ENCODE measurements at regions not wholly inside any gene's neighbourhood (a gene's known extent, or its start where the extent isn't known, plus 50 kb on each side); places are given as distances from the start of the nearest gene placed in this dataset.

DNA sequence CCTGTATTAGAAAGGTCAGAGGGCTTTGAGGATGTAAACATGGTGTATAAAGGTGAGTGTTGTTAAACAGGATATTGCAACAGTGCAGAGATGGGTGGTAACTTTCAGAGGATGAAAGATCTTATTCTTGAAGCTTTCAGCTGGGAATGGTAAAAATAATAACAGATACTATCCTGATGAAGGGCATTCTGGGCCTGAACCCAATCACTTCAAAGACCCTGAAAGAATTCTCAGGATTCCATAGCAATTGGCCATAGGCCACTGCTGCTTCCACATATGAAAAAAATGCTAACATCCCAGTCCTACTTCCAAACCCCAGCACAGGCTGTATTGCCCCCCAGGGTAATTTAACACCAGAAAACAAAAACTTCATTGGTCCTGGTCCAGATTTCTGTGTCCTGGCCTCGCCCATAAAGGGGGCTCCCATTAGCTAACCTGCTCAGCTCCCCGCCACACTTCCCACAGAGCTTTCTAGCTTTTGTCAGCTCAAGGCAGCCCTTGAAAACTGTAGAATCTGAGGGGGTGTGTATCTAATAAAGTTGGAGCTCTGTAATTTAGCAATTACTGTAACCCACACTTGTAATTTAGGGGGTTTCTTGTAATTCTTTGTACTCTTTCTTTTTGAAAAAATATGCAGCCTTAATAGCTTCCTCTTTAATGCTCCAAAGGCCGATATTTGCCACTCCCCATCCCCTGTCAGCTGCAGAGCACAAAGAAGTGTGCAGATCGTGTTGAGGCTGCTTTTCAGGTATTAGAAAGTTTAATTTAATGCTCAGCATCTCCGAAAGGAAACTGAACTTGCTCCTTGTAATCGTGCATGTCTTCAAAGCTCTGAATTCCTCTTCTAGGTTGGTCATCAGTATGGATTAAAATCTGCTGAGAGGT is 371.5 kb downstream of the SEC14L1 start:
- Mint-ChIP-seq H3K9me3 (peaks cover 4 to 9% (median 7%) of the 10 kb centered on the region in 3 donors), H3K36me3 (no peaks in the 10 kb centered on the region), H3K4me3 (no peak overlapping the region), H3K27ac (no peak overlapping the region), H3K27me3 (no peaks in the 10 kb centered on the region), H3K4me1 (no peaks in the 10 kb centered on the region)

DNA sequence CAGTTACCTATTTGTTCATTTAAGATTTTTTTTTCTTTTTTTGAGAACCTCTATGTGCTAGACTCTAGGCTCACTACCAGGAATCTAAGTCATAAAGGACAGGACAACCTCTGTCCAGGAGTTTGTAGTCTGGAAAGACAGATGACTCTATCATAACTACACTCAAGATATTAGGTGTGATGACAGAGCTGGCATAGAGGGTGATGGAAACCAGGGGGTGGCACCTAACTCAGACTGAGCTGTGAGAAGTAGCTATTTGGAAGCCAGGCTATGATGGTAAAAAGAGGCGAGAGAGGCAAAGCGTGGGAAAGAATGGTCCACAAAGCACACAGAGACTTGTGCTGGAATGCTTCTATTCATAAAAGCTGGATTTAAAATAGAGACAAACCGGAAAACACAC is 372.3 kb downstream of the SEC14L1 start:
- no peaks in the 10 kb centered on the region for H3K4me1 Mint-ChIP-seq
- H3K27me3 Mint-ChIP-seq: no peaks in the 10 kb centered on the region
- H3K9me3 Mint-ChIP-seq: peaks cover 4 to 9% (median 7%) of the 10 kb centered on the region in 3 donors
- H3K36me3 Mint-ChIP-seq: no peaks in the 10 kb centered on the region
- no peak overlapping the region for H3K27ac Mint-ChIP-seq
- no peak overlapping the region for H3K4me3 Mint-ChIP-seq

DNA sequence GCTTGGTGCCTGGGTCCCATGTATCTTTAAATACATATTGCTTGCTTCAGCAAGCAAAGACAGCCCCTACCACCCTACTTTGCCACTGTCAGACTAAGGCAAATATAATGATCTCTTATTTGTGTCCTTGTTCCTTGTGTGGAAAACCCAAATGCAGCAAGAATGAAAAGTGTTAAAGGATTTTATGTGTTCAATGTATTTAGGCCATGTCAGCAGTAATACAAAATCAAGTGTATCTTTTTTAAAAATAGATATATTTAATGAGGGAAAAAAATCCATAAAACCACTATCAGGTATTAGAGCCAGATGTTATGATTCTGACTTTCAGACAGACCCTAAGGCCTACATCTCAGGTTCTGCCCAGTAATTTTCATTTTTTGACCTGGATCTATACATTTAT is 374.5 kb downstream of the SEC14L1 start:
- no peaks in the 10 kb centered on the region for H3K27me3 Mint-ChIP-seq
- H3K9me3 Mint-ChIP-seq: peaks cover 4 to 9% (median 7%) of the 10 kb centered on the region in 3 donors
- peak overlapping the region in 1 of 3 donors; percentile 48 for H3K27ac Mint-ChIP-seq
- no peak overlapping the region for H3K4me3 Mint-ChIP-seq
- no peaks in the 10 kb centered on the region for H3K4me1 Mint-ChIP-seq
- H3K36me3 Mint-ChIP-seq: no peaks in the 10 kb centered on the region

DNA sequence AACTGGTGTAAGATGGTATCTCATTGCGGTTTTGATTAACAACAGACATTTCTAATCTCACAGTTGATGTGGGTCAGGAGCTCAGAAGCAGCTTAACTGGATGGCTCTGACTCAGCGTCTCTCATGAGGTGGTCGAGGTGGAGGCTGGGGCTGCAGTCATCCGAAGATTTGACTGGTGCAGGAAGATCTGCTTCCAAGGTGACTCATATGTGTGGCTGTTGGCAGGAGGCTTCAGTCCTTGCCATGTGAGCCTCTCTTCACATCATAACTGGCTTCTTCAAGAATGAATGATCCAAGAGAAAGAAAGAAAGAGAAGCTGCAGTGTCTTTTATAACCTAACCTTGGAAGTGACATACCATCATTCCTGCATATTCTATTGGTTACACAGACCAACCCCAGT is 376.1 kb downstream of the SEC14L1 start:
- no peak overlapping the region for H3K4me3 Mint-ChIP-seq
- no peak overlapping the region for H3K27ac Mint-ChIP-seq
- H3K27me3 Mint-ChIP-seq: no peaks in the 10 kb centered on the region
- H3K36me3 Mint-ChIP-seq: no peaks in the 10 kb centered on the region
- no peaks in the 10 kb centered on the region for H3K4me1 Mint-ChIP-seq
- H3K9me3 Mint-ChIP-seq: peaks cover under 1 to 5% (median 2%) of the 10 kb centered on the region in 3 donors

DNA sequence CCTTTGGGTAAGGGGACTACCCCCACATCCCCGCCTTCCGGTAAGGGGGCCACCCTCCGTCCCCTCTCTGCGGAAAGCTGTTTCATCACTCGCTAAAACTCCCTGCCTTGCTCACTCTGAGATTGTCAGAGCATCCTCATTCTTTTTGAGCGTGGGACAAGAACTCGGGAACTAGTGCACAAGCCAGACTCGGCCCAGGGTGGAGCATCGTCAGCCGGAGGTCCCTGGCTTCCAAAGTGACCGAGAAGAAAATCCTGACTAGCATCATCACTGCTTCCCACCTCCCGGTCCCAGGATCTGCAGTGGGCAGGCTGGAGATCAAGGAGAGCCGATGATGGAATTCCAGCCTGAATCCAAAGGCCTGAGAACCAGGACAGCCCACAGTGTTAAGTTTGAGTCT is 380.3 kb downstream of the SEC14L1 start:
- peaks cover 2% of the 10 kb centered on the region for H3K27me3 Mint-ChIP-seq
- H3K27ac Mint-ChIP-seq: no peak overlapping the region
- no peaks in the 10 kb centered on the region for H3K9me3 Mint-ChIP-seq
- H3K4me3 Mint-ChIP-seq: no peak overlapping the region
- H3K36me3 Mint-ChIP-seq: peaks cover 1% of the 10 kb centered on the region
- no peaks in the 10 kb centered on the region for H3K4me1 Mint-ChIP-seq

DNA sequence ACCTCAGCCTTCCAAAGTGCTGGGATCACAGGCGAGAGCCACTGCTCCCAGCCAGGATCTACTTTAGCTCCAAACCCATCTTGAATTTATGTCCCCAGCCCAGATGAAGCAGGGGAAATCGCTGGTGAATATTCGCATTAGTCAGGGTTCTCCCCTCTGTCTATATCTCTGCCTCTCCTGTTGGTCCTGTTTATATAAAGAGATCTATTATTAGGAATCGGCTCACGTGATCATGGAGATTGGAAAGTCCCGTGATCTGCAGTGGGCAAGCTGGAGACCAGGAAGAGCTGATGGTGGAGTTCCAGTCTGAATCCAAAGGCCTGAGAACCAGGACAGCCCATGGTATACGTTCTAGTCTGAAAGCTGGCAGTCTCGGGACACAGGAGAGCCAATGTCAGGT is 382.8 kb downstream of the SEC14L1 start:
- H3K4me1 Mint-ChIP-seq: peaks cover 0 to 2% (median 0%) of the 10 kb centered on the region in 3 donors
- H3K36me3 Mint-ChIP-seq: peaks cover 1% of the 10 kb centered on the region
- H3K9me3 Mint-ChIP-seq: no peaks in the 10 kb centered on the region
- no peak overlapping the region for H3K27ac Mint-ChIP-seq
- peaks cover 7% of the 10 kb centered on the region for H3K27me3 Mint-ChIP-seq
- peak overlapping the region in 1 of 4 donors; percentile 49 for H3K4me3 Mint-ChIP-seq

DNA sequence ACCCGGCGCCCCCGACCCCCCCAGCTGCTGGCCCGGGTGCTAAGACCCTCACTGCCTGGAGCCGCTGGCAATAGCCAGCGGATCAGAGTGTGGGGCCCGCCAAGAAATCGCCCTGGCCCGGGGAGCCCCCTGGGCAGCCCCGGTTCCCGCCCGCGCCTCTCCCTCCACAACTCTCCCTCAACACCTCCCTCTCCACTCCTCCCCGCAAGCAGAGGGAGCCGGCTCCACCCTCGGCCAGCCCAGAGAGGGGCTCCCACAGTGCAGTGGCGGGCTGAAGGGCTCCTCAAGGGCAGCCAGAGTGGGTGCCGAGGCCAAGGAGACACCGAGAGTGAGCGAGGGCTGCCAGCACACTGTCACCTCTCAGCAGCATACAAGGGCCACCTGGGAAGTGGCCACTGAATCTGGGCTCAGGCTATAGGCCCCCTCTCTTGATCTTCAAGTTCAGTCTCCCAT is 385.5 kb downstream of the SEC14L1 start:
- Mint-ChIP-seq H3K27me3 (peaks cover 23% of the 10 kb centered on the region), H3K36me3 (peaks cover 1% of the 10 kb centered on the region), H3K9me3 (no peaks in the 10 kb centered on the region), H3K27ac (no peak overlapping the region), H3K4me1 (peaks cover 0 to 2% (median 0%) of the 10 kb centered on the region in 3 donors), H3K4me3 (no peak overlapping the region)

DNA sequence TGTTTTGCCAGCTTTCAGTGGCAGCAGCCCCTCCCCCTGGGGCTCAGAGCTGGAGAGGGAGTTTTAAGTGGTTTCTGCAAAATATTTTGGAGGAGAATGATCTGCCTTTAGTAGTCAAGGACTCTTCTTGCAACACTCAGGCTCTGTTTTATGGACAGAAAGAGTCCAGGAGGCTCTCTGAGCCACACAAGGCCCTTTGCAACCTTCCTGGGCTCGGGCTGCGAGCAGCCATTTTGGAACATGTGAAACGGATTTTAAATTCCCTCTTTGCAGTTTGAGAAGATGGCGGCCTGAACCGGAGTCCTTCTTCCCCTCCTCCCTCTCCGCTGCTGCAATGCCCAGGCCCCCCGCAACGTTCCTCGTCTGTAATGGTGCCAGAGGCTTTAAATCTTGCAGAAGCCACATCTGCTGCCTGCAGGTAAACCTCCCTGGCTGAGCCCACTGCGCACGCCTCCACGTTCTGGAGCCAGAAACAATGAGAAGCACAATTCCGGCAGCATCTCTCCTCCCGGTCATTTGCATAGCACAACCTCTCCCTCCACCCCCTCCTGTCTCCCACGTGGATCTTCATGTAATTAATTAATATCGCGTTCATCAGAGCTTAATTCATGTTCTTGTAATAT is 386.1 kb downstream of the SEC14L1 start:
- H3K27ac Mint-ChIP-seq: no peak overlapping the region
- peaks cover 23% of the 10 kb centered on the region for H3K27me3 Mint-ChIP-seq
- peaks cover 0 to 2% (median 0%) of the 10 kb centered on the region in 3 donors for H3K4me1 Mint-ChIP-seq
- H3K4me3 Mint-ChIP-seq: no peak overlapping the region
- H3K36me3 Mint-ChIP-seq: peaks cover 1% of the 10 kb centered on the region
- no peaks in the 10 kb centered on the region for H3K9me3 Mint-ChIP-seq

DNA sequence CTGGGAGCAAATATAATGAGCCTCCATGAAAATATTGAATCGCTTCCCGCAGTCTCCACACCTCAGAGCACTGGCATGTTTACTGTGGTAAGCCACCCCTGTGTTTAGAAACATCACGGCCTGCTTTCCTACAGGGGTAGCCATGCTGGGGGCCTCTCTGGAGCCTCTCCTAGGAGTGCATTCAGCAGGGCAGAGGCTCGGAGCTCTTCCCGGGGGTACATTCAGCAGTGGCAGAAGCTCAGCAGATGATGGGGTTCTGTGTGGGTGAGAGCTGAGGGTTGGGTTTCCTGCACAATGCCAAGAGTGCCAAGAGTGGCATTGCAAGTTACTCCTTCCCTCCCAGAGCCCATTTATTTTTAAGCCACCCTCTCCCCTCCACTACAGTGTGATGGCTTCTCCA is 386.6 kb downstream of the SEC14L1 start:
- no peaks in the 10 kb centered on the region for H3K9me3 Mint-ChIP-seq
- H3K27ac Mint-ChIP-seq: no peak overlapping the region
- H3K4me3 Mint-ChIP-seq: peak overlapping the region in 1 of 4 donors; percentile 33
- peaks cover 1% of the 10 kb centered on the region for H3K36me3 Mint-ChIP-seq
- H3K27me3 Mint-ChIP-seq: peaks cover 23% of the 10 kb centered on the region
- H3K4me1 Mint-ChIP-seq: peaks cover 0 to 2% (median 0%) of the 10 kb centered on the region in 3 donors

DNA sequence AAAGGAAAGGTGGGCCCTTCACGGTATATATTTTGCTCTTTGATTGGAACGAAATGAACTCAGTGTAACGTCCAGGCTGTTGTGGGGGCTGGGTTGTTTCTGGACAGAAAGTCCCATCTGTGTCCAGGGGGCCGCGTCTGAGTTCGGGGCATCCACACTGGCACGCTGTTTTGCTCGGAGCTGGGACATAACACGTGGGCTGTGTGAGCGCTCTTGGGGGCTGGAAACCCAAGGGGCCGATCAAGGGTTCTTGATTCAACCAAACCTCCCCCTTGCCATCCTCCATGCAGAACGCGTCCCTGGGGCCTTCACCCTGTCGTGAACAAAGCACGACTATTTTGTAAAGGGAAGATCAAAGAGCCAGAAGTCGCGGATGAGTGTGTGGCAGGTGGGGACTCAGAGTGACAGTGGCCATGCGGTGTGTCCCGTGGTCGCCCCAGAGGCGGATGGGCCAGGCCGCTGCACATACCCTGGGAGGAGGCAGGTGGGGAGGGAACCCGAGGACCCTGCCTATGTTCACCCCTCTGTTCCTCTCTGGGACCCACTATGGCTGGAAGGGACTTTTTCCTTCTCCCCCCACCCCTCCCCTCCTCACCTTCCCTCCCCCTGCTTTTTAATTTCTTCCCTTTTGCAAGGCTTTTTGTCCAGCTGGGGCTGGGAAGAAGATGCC is 387.2 kb downstream of the SEC14L1 start:
- Mint-ChIP-seq H3K9me3 (no peaks in the 10 kb centered on the region), H3K4me3 (peak overlapping the region in 2 of 4 donors; percentile 35 to 68), H3K27ac (no peak overlapping the region), H3K36me3 (peaks cover 1% of the 10 kb centered on the region), H3K4me1 (peaks cover 0 to 2% (median 0%) of the 10 kb centered on the region in 3 donors), H3K27me3 (peaks cover 25% of the 10 kb centered on the region)

DNA sequence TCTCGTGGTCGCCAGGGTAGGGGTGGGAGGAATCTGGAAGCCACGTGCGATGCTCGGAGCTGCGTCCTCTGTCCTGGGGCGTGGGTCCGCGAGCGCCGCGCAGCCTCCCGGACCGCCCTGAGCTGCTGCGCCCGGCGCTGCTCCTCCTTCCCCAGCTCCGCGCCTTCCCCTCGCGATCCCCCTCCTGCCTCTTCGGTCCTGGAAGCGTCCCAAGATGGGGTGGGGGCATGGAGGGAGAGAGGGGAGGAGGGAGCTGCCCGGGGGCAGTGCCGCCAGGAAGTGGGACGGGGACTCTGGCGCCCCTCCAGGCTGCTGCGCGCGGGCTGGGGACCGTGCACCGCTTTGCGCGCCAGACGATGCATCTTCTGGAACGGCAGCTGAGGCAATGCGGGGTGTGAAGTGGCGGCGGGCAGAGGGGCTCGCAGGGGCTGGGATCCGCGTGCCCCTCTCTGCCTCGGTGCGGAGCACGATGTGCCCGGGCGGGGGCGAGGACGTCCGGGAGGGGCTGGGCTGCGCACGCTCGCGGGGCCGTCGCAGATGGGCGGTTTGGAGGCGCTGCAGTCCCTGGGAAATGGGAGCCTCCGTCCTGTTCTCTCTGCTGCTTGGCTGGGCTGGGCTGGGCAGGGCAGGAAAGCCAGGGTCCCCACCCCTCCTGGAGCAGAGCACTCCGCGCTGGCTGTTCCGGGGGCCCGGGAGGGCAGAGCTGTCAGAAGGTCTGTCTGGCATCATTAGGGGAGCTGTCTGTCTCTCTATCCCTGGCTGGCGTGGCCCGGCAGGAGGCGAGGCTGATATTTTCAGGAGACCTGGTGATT is 388.0 kb downstream of the SEC14L1 start:
- Mint-ChIP-seq H3K4me3 (peak overlapping the region in 3 of 4 donors; percentile 50 to 70 (median 65)), H3K4me1 (peaks cover 0 to 2% (median 0%) of the 10 kb centered on the region in 3 donors), H3K27me3 (peaks cover 23% of the 10 kb centered on the region), H3K36me3 (no peaks in the 10 kb centered on the region), H3K9me3 (no peaks in the 10 kb centered on the region), H3K27ac (no peak overlapping the region)

DNA sequence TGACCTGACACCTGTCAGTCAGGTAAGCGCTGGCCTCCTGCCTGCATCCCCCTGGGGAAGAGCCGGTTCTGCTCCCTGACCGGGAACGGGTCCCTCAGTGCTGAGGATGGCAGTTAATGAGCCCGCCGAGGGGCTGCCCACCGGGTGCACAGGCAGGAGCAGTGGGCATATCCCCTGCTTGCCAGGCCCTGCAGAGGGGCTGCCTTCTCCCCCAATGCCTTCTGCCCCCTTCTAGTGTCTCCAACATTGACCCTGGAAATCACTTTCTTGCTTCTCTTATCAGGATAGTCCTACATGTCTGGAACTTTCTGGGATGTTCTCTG is 388.5 kb downstream of the SEC14L1 start:
- Mint-ChIP-seq H3K27me3 (peaks cover 25% of the 10 kb centered on the region), H3K4me1 (peaks cover 0 to 2% (median 0%) of the 10 kb centered on the region in 3 donors), H3K36me3 (no peaks in the 10 kb centered on the region), H3K27ac (no peak overlapping the region), H3K4me3 (peak overlapping the region in 2 of 4 donors; percentile 50 to 66), H3K9me3 (no peaks in the 10 kb centered on the region)

DNA sequence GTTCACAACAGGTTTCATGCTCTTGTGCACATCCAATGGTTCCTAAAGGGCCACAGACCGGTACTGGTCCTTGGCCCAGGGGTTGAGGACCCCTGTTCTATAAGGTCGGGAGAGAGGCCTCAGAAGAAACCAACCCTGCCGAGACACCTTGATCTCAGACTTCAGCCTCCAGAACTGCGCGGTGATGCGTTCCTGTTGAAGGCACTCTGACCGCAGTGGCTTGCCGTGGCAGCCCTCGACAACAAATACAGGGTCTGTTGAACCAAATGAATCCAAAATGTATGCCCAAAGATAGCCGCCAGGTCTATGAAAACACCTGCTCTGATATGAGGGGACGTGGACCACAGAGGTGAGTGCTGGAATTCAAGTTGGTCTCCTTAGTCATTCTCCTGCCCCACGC is 389.8 kb downstream of the SEC14L1 start:
- Mint-ChIP-seq H3K4me1 (peaks cover 0 to 2% (median 0%) of the 10 kb centered on the region in 3 donors), H3K36me3 (no peaks in the 10 kb centered on the region), H3K4me3 (peak overlapping the region in 1 of 4 donors; percentile 6), H3K9me3 (no peaks in the 10 kb centered on the region), H3K27ac (no peak overlapping the region), H3K27me3 (peaks cover 25% of the 10 kb centered on the region)

DNA sequence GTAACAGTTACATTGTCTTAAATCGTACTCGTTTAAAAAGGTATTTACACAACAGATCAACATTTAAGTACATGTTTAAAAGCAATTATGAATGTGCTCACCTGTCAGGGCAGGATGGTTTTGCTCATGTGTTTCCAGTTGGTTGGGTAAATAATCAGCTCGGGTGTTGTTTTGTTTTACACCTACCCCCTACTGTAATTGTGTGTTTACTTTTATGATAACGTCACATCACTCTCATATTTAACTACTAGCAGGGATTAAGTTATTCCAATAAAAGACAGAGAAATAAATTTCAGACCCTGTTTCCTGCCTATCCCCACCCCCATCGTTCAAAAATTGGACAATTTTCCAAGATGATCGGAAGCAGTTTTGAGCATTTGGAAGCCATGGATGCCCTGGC is 390.2 kb downstream of the SEC14L1 start:
- Mint-ChIP-seq H3K27ac (no peak overlapping the region), H3K27me3 (peaks cover 27% of the 10 kb centered on the region), H3K9me3 (no peaks in the 10 kb centered on the region)

More for the DNA sequence above, 390.2 kb downstream of the SEC14L1 start:
- Mint-ChIP-seq H3K4me1 (peaks cover 0 to 2% (median 0%) of the 10 kb centered on the region in 3 donors), H3K36me3 (no peaks in the 10 kb centered on the region), H3K4me3 (no peak overlapping the region)

All from IgD-negative memory B cell (primary cell).